GM12892 (cell line): ENCODE measurements at regions not wholly inside any gene's neighbourhood (a gene's known extent, or its start where the extent isn't known, plus 50 kb on each side); places are given as distances from the start of the nearest gene placed in this dataset.

Experiments
- POLR2A ChIP-seq: IDR thresholded peaks from 2 replicates; pipeline ENCODE4 v1.6.1; 2011; ENCODE audit warnings: low read depth, low read length, control low read depth
- POLR2AphosphoS5 ChIP-seq: IDR thresholded peaks from 2 replicates; pipeline ENCODE4 v1.6.1; 2011; ENCODE audit warnings: low read depth, low read length, control low read depth

- TF ChIP-seq POLR2A (no peak), POLR2AphosphoS5 (no peak)
Observed at GRCh38 chr10:124282326-124282725, 136.4 kb downstream of the OAT start.
